SK-N-SH (cell line): ENCODE measurements at regions not wholly inside any gene's neighbourhood (a gene's known extent, or its start where the extent isn't known, plus 50 kb on each side); places are given as distances from the start of the nearest gene placed in this dataset.

Experiments
- CTCF ChIA-PET: fragments of 300-600, 350-600 bp; formaldehyde crosslinking; extraction: SDS; loops from one replicate; lab custom pipeline; 2021; lab: Yijun Ruan, JAX
- POLR2A ChIA-PET: fragments of 350-600 bp; sonication (Branson Sonifier 250); formaldehyde crosslinking; extraction: SDS; loops from one replicate; lab custom pipeline; 2020; ENCODE audit warnings: antibody characterized with exemption, inconsistent platforms; lab: Yijun Ruan, JAX
- DNase-seq: peaks from one replicate; pipeline ENCODE4 v3.0.0; 2012
- H2AFZ ChIP-seq: fragments of 200-600 bp; sonication (generic); 2 replicates; pipeline ENCODE4 v1.8.1; 2016; ENCODE audit warnings: antibody characterized with exemption, mild to moderate bottlenecking, low read depth
- H3F3A ChIP-seq: fragments of 200-600 bp; sonication (generic); replicated peaks from 2 replicates; pipeline ENCODE3; 2016; ENCODE audit warnings: antibody characterized with exemption, mild to moderate bottlenecking; ENCODE audit not compliant: insufficient read depth
- H3K27ac ChIP-seq, 2 experiments: fragments of 200-500 bp in 1 of 2; fragments of 200-600 bp in 1 of 2; sonication (Bioruptor generic) in 1 of 2; sonication (generic), shearing (Covaris generic) in 1 of 2; 2 replicates each; pipeline versions ENCODE4 v1.5.1 to v1.6.1; 2014 to 2016; ENCODE audit warnings: low read depth in 2 of 2, inconsistent platforms in 1 of 2, low read length in 1 of 2, mild to moderate bottlenecking in 1 of 2, mixed read lengths in 1 of 2
- H3K27me3 ChIP-seq: fragments of 200-600 bp; sonication (generic), shearing (Covaris generic); 2 replicates; pipeline ENCODE4 v1.6.1; 2016; ENCODE audit warnings: mixed run types; ENCODE audit not compliant: insufficient read depth
- H3K36me3 ChIP-seq, 2 experiments: fragments of 200-500 bp in 1 of 2; fragments of 200-600 bp in 1 of 2; sonication (Bioruptor generic) in 1 of 2; sonication (generic) in 1 of 2; replicated peaks in 1 of 2; 2 replicates each; pipeline versions ENCODE3 to v1.5.1; 2014 to 2016; ENCODE audit warnings: low read length in 1 of 2, mild to moderate bottlenecking in 1 of 2; ENCODE audit not compliant: insufficient read depth in 2 of 2, control insufficient read depth in 1 of 2
- H3K4me1 ChIP-seq, 2 experiments: fragments of 200-500 bp in 1 of 2; fragments of 200-600 bp in 1 of 2; sonication (Bioruptor generic) in 1 of 2; sonication (generic), shearing (Covaris generic) in 1 of 2; 2 replicates each; pipeline versions ENCODE4 v1.5.1 to v1.6.1; 2014 to 2016; ENCODE audit warnings: low read depth in 1 of 2, low read length in 1 of 2, mixed run types in 1 of 2; ENCODE audit not compliant: insufficient read depth in 2 of 2, control insufficient read depth in 1 of 2
- H3K4me2 ChIP-seq: fragments of 200-600 bp; sonication (generic), shearing (Covaris generic); 2 replicates; pipeline ENCODE4 v1.6.1; 2017; ENCODE audit warnings: mixed run types
- H3K4me3 ChIP-seq, 2 experiments: fragments of 200-500 bp in 1 of 2; fragments of 200-600 bp in 1 of 2; sonication (Bioruptor generic) in 1 of 2; sonication (generic), shearing (Covaris generic) in 1 of 2; 2 replicates each; pipeline versions ENCODE4 v1.5.1 to v1.8.1; 2014 to 2016; ENCODE audit warnings: low read depth in 2 of 2, inconsistent platforms in 1 of 2, low read length in 1 of 2, mild to moderate bottlenecking in 1 of 2, mixed read lengths in 1 of 2, moderate library complexity in 1 of 2
- H3K79me2 ChIP-seq: fragments of 200-600 bp; sonication (generic); 2 replicates; pipeline ENCODE4 v1.8.1; 2017; ENCODE audit warnings: mild to moderate bottlenecking; ENCODE audit not compliant: insufficient read depth
- H3K9ac ChIP-seq: fragments of 200-600 bp; sonication (generic); 2 replicates; pipeline ENCODE4 v1.6.1; 2017; ENCODE audit warnings: mixed run types
- H3K9me2 ChIP-seq: fragments of 200-600 bp; sonication (generic); 2 replicates; pipeline ENCODE4 v1.6.1; 2017; ENCODE audit warnings: mixed run types
- H3K9me3 ChIP-seq: fragments of 200-600 bp; sonication (generic); 2 replicates; pipeline ENCODE4 v1.6.1; 2017; ENCODE audit warnings: mixed run types, mild to moderate bottlenecking, moderate library complexity
- H4K20me1 ChIP-seq: fragments of 200-600 bp; sonication (generic); 2 replicates; pipeline ENCODE4 v1.6.1; 2017; ENCODE audit warnings: mild to moderate bottlenecking, mixed run types; ENCODE audit not compliant: insufficient read depth
- CTCF ChIP-seq: fragments of 200-600 bp; sonication (generic); IDR thresholded peaks from 2 replicates; pipeline ENCODE4 v1.6.1; 2017; ENCODE audit warnings: antibody characterized with exemption, mild to moderate bottlenecking, moderate library complexity
- FOXJ3 ChIP-seq: sonication (generic); formaldehyde crosslinking; IDR thresholded peaks from 2 replicates; pipeline ENCODE4 v1.5.1; 2020; ENCODE audit warnings: mild to moderate bottlenecking, missing genetic modification reagents
- FOXM1 ChIP-seq: IDR thresholded peaks from 2 replicates; pipeline ENCODE4 v1.4.0; 2012; ENCODE audit warnings: low read depth, mild to moderate bottlenecking
- IRF3 ChIP-seq: fragments of 150-350 bp; IDR thresholded peaks from 2 replicates; pipeline ENCODE4 v1.6.1; 2016; ENCODE audit warnings: mild to moderate bottlenecking, low read depth, low read length
- MXI1 ChIP-seq: IDR thresholded peaks from 2 replicates; pipeline ENCODE4 v1.6.1; 2012; ENCODE audit warnings: mild to moderate bottlenecking, low read depth, low read length, improper control_type of control experiment
- NRF1 ChIP-seq: IDR thresholded peaks from 2 replicates; pipeline ENCODE4 v1.6.1; 2012; ENCODE audit warnings: low read depth, mild to moderate bottlenecking, low read length
- POLR2AphosphoS5 ChIP-seq: IDR thresholded peaks from 2 replicates; pipeline ENCODE4 v1.6.1; 2012; ENCODE audit warnings: low read depth, low read length
- RCOR1 ChIP-seq: fragments of 150-350 bp; IDR thresholded peaks from 2 replicates; pipeline ENCODE4 v1.6.1; 2017; ENCODE audit warnings: antibody characterized with exemption, low read length
- RFX5 ChIP-seq: IDR thresholded peaks from 2 replicates; pipeline ENCODE4 v1.6.1; 2012; ENCODE audit warnings: mild to moderate bottlenecking, improper control_type of control experiment, low read length
- SIN3A ChIP-seq: IDR thresholded peaks from 2 replicates; pipeline ENCODE4 v1.6.1; 2012; ENCODE audit warnings: low read depth, mild to moderate bottlenecking, low read length, moderate library complexity, borderline replicate concordance
- SMC3 ChIP-seq: IDR thresholded peaks from 2 replicates; pipeline ENCODE4 v1.6.1; 2012; ENCODE audit warnings: low read depth, low read length, improper control_type of control experiment
- TEAD4 ChIP-seq: IDR thresholded peaks from 2 replicates; pipeline ENCODE4 v1.4.0; 2012; ENCODE audit warnings: mild to moderate bottlenecking, borderline replicate concordance; ENCODE audit not compliant: insufficient read depth
- USF1 ChIP-seq: IDR thresholded peaks from 2 replicates; pipeline ENCODE4 v1.4.0; 2012; ENCODE audit warnings: low read depth, borderline replicate concordance
- WGBS: methylation state at CpG from one replicate; pipeline ENCODE4 v1.1.6; 2017; ENCODE audit warnings: low lambda C conversion rate; 5-methylcytosine and 5-hydroxymethylcytosine counted together

GRCh38 chr1:34688006-34688741, 66.7 kb upstream of the GJB5 start:
- no peak for DNase-seq
- H3K9me2 ChIP-seq = no peaks in the 10 kb centered on the region
- H3K27me3 ChIP-seq = no peaks in the 10 kb centered on the region
- TF ChIP-seq CTCF = no peak
- no peak for TF ChIP-seq FOXM1
- TF ChIP-seq IRF3 = no peak
- TF ChIP-seq RFX5 = no peak
- no peak for TF ChIP-seq POLR2AphosphoS5
- TF ChIP-seq RCOR1 = no peak
- TF ChIP-seq SIN3A = no peak
- TF ChIP-seq MXI1 = no peak
- no peak for TF ChIP-seq SMC3
- TF ChIP-seq FOXJ3 (CRISPR knock-in tag) = no peak
- TF ChIP-seq, all 33 proteins: peak for 0
- POLR2A ChIA-PET = no interaction called here
- Histone ChIP-seq H3K27ac (no peak overlapping the region), H3K79me2 (no peaks in the 10 kb centered on the region), H3F3A (no peaks in the 10 kb centered on the region), H3K9ac (no peak overlapping the region), H3K4me2 (no peak overlapping the region), H3K36me3 (no peaks in the 10 kb centered on the region), H3K9me3 (no peaks in the 10 kb centered on the region), H2AFZ (no peak overlapping the region), H3K4me3 (no peak overlapping the region), H4K20me1 (no peaks in the 10 kb centered on the region), H3K4me1 (peaks cover 0 to 14% of the 10 kb centered on the region in 2 experiments; a peak in 1 of 4 replicates)
- CTCF ChIA-PET = interaction anchor here (1.3 to 1.7 kb wide), 2 partner anchors 11 to 525 kb away, joined by 3 to 4 read pairs; no protein-coding TSS in a partner anchor
- WGBS = 22% methylated on average over 6 of the region's 7 CpGs

GRCh38 chr1:34690269-34690668, 64.6 kb upstream of the GJB5 start:
- POLR2A ChIA-PET = no interaction called here
- WGBS = 27% methylated on average over 4 of the region's 4 CpGs
- Histone ChIP-seq H3F3A (no peaks in the 10 kb centered on the region), H4K20me1 (no peaks in the 10 kb centered on the region)
- no peak for TF ChIP-seq TEAD4
- TF ChIP-seq NRF1 = no peak
- TF ChIP-seq USF1 = no peak
- no peak for TF ChIP-seq IRF3
- TF ChIP-seq, all 33 proteins: peak for 0
- no peaks in the 10 kb centered on the region for H3K9me3 ChIP-seq
- no peaks in the 10 kb centered on the region for H3K79me2 ChIP-seq
- no peak for DNase-seq
- no peaks in the 10 kb centered on the region for H3K36me3 ChIP-seq
- no peak overlapping the region for H3K27ac ChIP-seq
- peaks cover 0 to 14% of the 10 kb centered on the region in 2 experiments; a peak in 1 of 4 replicates for H3K4me1 ChIP-seq
- H2AFZ ChIP-seq = no peak overlapping the region
- no peak overlapping the region for H3K9ac ChIP-seq
- H3K9me2 ChIP-seq = no peaks in the 10 kb centered on the region
- no peak overlapping the region for H3K4me3 ChIP-seq
- H3K27me3 ChIP-seq = no peaks in the 10 kb centered on the region
- H3K4me2 ChIP-seq = no peak overlapping the region
- CTCF ChIA-PET = interaction anchor here (1.3 to 4.5 kb wide), 2 partner anchors 15 to 52 kb away, joined by 3 to 24 read pairs; no protein-coding TSS in a partner anchor
